SK-N-MC (cell line): ENCODE measurements at regions not wholly inside any gene's neighbourhood (a gene's known extent, or its start where the extent isn't known, plus 50 kb on each side); places are given as distances from the start of the nearest gene placed in this dataset.

Source experiments
- DNase-seq: peaks from one replicate; pipeline ENCODE4 v3.0.0-alpha.2; 2011; ENCODE audit warnings: low read depth, low spot score
- H3K27ac ChIP-seq: fragments of 200-600 bp; sonication (generic); 2 replicates; pipeline ENCODE4 v1.5.1; 2016; ENCODE audit warnings: mixed run types
- H3K36me3 ChIP-seq: fragments of 200-600 bp; sonication (generic); 2 replicates; pipeline ENCODE4 v1.6.1; 2017; ENCODE audit warnings: antibody characterized with exemption, low read length, mixed read lengths; ENCODE audit not compliant: insufficient read depth
- H3K4me3 ChIP-seq: fragments of 200-600 bp; sonication (generic); 2 replicates; pipeline ENCODE4 v1.5.1; 2016
- H3K9ac ChIP-seq: fragments of 200-600 bp; sonication (generic); 2 replicates; pipeline ENCODE4 v1.8.0; 2017; ENCODE audit warnings: mixed run types, mixed read lengths; ENCODE audit not compliant: insufficient read length
- H3K9me3 ChIP-seq: fragments of 200-600 bp; sonication (generic); 2 replicates; pipeline ENCODE4 v1.6.1; 2017; ENCODE audit warnings: low read depth, mild to moderate bottlenecking, antibody characterized with exemption, low read length, moderate library complexity, mixed read lengths
- EZH2 ChIP-seq: fragments of 200-600 bp; sonication (generic); IDR thresholded peaks from one replicate; pipeline ENCODE4 v1.6.1; 2017; ENCODE audit warnings: antibody characterized with exemption
- FOXP2 ChIP-seq: optimal IDR thresholded peaks from 2 replicates; pipeline ENCODE3; 2011; ENCODE audit warnings: mild to moderate bottlenecking, moderate library complexity; ENCODE audit not compliant: insufficient read depth; ENCODE audit errors: extremely low read length, control extremely low read depth
- POLR2AphosphoS5 ChIP-seq: IDR thresholded peaks from 2 replicates; pipeline ENCODE4 v1.6.1; 2012; ENCODE audit warnings: mild to moderate bottlenecking, low read depth, low read length, borderline replicate concordance

DNA sequence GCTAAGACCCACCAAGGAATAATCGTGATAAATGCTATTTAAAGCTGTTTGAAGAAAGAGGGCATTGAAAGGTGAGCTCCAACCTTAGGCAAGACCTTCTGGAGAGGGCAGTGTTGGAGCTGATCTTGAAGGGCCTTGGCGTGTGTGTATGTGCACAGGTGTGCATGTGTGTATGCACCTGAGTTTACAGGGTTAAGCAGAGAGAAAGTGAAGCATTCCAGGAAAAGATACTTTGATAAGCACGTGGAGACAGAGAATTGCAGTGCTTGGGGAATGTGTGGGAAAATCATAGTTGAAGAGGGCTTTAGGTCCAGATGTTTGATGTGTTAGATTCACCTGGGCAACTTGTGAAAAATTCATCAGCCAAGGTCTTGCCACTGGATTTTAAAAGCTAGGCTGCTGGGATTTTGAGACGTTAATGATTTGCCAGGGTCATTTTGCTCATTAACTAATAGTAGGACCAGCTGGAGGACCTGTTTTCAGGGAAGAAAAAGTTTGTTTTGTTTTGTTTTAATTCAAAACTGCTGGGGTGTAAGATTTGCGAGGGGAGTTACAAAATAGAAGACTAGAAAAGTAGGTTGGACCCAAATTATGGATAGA, 78.3 kb upstream of the ANKRD55 start:
- DNase-seq, result no peak
- Histone ChIP-seq H3K9me3 (no peaks in the 10 kb centered on the region), H3K4me3 (no peak overlapping the region), H3K9ac (no peak overlapping the region), H3K36me3 (no peaks in the 10 kb centered on the region), H3K27ac (no peak overlapping the region)
- TF ChIP-seq EZH2 (no peak), FOXP2 (no peak), POLR2AphosphoS5 (no peak)

DNA sequence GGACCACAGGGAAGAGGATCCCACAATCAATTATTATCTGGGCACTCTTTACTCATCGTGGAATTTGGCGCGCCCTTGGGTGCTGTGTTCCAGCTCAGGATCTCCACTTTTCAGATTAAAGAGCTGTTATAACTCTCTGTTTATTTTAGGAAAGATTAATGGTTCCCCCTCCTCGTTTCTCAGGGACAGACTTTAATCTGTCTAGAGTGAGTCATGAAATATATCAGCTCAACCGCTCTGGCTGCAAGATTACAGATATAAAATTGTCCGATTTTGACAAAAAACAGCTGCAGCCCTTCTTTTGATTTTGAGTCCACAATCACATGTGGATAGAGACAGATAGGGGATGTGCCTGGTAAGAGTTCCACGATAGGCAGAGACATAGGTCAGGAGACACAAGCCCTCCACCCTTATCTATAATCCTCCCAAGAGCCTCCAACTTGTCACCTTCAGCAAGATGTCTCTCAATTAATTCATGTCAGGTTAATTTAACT, 77.6 kb upstream of the ANKRD55 start:
- TF ChIP-seq POLR2AphosphoS5, result no peak
- no peak for TF ChIP-seq FOXP2
- no peak for TF ChIP-seq EZH2
- no peaks in the 10 kb centered on the region for H3K36me3 ChIP-seq
- DNase-seq, result no peak
- H3K9me3 ChIP-seq, result no peaks in the 10 kb centered on the region
- H3K9ac ChIP-seq, result no peak overlapping the region
- H3K27ac ChIP-seq, result no peak overlapping the region
- H3K4me3 ChIP-seq, result no peak overlapping the region

DNA sequence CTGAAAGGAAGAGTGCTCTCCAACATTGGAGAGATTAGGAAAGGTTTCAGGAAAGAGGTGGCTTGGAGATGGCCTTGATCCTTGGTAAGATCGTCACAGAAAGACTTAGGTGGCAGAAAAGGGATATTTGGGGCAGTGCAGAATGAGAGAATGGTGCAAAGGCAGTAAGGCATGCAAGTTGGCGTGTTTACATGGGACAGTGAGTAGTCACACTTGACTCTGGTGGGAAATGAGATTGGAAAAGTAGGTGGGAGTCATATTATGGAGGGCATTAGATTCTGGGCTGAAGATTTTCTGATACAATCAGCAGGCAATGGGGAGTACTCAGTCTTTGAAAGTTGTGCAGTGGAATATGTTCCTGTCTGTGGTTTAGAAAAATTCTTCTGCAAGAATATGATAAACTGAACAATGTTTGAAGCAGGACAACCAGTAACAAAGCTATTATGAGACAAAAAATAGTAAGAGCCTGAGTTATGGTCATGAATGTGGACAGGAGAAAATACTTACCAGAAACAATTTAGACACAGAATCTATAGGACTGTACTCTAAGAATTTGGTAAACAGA, 76.2 kb upstream of the ANKRD55 start:
- no peaks in the 10 kb centered on the region for H3K36me3 ChIP-seq
- no peak for DNase-seq
- no peak overlapping the region for H3K4me3 ChIP-seq
- H3K27ac ChIP-seq, result no peak overlapping the region
- no peak overlapping the region for H3K9ac ChIP-seq
- TF ChIP-seq POLR2AphosphoS5 (no peak), FOXP2 (no peak), EZH2 (no peak)
- H3K9me3 ChIP-seq, result no peaks in the 10 kb centered on the region

DNA sequence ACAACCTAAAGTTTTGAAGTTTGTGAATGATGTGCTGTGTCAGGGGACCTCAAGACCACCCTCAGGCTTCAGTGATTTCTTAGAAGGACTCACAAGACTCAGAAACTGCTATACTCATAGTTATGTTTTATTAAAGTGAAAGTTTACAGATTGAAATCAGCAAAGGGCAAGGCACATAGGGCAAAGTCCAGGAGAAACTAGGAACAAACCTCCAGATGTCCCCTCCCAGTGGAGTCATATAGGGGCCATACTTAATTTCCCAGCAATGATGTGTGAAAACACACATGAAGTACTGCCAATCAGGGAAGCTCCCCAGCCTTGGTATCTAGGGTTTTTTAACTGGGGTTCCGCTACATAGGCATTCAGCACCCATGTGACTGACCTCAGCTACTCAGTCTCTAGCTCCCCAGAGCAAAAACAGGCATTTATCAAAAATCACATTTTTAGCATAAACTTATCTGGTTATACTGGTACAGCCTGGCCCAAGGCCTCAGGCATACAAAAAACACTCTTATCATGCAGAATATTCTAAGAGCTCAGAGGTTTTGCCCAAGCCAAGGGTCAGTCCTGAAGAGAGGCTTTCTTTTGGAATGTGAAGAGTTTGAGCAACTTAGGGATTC, 74.7 kb upstream of the ANKRD55 start:
- TF ChIP-seq POLR2AphosphoS5 (no peak), FOXP2 (no peak), EZH2 (no peak)
- Histone ChIP-seq H3K9ac (no peak overlapping the region), H3K9me3 (no peaks in the 10 kb centered on the region), H3K27ac (no peak overlapping the region), H3K4me3 (no peak overlapping the region), H3K36me3 (no peaks in the 10 kb centered on the region)
- DNase-seq, result no peak

DNA sequence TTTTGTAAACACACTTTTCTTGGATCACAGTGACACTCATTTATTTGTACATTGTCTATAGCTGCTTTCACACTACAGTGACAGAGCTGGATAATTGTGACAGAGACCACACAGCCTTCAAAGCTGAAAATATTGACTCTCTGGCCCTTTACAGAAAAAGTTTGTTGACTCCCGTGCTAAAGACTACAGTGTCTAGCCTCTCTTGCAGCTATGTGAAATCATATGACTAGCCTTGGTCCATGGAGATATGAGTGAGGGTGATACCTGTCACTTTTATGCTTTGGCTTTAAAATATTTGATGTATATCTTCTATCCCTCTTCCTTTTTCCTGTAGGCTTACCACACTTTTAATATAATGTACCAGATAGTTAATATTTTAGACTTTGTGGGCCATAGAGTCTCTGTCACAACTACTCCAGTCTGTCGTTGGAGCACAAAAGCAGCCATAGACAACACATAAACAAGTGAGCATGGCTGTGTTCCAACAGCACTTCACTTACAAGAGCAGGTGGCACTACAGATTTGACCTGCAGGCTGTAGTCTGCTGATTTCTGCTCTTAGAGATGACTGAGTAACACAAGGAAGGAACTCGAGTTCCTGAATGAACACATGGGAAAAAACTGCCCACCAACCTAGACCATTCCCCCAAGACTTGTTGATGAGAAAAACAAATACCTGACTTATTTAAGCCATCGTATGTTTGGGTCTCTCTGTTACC, 73.5 kb upstream of the ANKRD55 start:
- no peak overlapping the region for H3K27ac ChIP-seq
- TF ChIP-seq FOXP2 (no peak), EZH2 (no peak)
- no peaks in the 10 kb centered on the region for H3K9me3 ChIP-seq

DNA sequence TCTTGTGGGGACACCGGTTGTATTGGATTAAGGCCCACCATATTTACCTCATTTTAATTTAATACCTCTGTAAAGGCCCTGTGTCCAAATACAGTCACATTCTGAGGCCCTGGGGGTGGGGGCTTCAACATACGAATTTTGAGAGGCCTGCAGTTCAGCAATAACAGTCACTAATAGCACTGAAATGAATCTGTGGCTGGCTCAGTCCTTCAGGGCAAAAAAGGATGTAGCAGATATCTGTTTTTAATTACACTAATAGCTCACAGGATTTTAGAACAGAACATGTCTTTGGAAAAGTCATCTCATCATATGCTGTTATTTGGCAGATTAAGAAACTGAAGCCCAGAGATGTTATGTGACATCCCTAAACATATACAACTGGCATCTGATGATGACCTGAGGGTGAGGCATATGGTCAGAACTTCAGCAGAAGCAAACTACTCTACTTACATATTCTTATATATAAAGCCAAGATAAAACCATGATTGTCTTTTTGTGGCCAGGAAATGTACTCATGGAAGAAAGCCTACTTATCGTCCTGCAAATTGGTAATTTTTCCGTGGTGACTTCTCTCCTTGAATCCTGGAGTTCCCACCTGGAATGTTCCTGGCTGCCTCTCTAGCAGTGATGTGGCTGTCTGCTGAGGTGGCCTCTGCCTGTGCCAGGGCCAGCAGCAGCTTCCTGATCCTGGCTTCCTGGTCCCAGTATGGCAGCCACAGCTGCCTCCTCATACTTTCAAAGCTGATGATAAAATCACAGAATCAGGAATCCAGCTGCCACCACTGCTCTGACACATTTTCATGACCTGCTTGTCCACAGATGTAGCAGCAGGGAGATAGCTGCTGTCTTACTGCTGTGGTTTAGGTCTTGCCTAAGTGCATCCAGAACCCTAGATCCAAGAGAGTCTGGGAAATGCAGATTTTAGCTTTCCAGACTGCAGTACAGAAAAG, 72.1 kb upstream of the ANKRD55 start:
- Histone ChIP-seq H3K27ac (no peak overlapping the region), H3K9me3 (no peaks in the 10 kb centered on the region), H3K4me3 (no peak overlapping the region), H3K9ac (no peak overlapping the region), H3K36me3 (no peaks in the 10 kb centered on the region)
- TF ChIP-seq POLR2AphosphoS5, result no peak
- TF ChIP-seq FOXP2, result no peak
- TF ChIP-seq EZH2, result no peak
- DNase-seq, result no peak

More for the DNA sequence above, 73.5 kb upstream of the ANKRD55 start:
- Histone ChIP-seq H3K9ac (no peak overlapping the region), H3K4me3 (no peak overlapping the region), H3K36me3 (no peaks in the 10 kb centered on the region)
- no peak for DNase-seq

DNA sequence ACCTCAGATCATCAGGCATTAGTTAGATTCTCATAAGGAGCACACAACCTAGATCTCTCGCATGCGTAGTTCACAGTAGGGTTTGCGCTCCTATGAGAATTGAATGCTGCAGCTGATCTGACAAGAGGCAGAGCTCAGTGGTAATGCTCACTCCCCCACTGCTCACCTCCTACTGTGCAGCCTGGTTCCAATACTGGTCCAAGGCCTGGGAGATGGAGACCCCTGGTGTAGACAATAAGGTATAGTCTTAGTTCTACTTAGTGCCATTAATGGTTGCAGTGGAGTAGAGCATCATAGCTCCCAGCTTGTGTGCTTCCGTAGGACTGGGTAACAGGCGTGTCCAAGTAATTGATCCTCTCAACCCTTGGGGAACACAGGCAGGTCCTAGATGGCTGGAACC, 70.4 kb upstream of the ANKRD55 start:
- Histone ChIP-seq H3K4me3 (no peak overlapping the region), H3K9me3 (no peaks in the 10 kb centered on the region), H3K9ac (no peak overlapping the region), H3K27ac (no peak overlapping the region), H3K36me3 (no peaks in the 10 kb centered on the region)
- TF ChIP-seq POLR2AphosphoS5 (no peak), EZH2 (no peak), FOXP2 (no peak)
- DNase-seq, result no peak

DNA sequence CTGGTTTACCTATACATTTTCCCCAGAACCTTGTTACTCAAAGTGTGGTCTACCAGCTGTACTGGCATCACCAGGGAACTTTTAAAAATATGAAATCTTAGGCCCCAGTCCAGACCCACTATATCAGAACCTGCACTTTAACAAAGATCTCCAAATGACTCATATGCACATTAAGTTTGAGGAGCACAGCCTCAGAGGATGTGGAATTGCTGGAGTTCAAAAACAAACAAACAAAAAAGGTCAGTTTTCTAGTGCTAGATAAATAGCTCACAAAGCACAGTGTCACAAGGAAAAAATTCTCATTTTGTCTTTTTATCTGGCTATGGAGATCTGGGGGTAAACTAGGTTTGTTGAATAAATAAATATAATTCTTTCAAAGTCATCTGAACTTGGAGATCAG, 68.9 kb upstream of the ANKRD55 start:
- no peak overlapping the region for H3K4me3 ChIP-seq
- TF ChIP-seq EZH2, result no peak
- no peak for TF ChIP-seq FOXP2
- no peak for TF ChIP-seq POLR2AphosphoS5
- DNase-seq, result no peak
- H3K27ac ChIP-seq, result no peak overlapping the region
- H3K9me3 ChIP-seq, result no peaks in the 10 kb centered on the region
- H3K9ac ChIP-seq, result no peak overlapping the region
- no peaks in the 10 kb centered on the region for H3K36me3 ChIP-seq

DNA sequence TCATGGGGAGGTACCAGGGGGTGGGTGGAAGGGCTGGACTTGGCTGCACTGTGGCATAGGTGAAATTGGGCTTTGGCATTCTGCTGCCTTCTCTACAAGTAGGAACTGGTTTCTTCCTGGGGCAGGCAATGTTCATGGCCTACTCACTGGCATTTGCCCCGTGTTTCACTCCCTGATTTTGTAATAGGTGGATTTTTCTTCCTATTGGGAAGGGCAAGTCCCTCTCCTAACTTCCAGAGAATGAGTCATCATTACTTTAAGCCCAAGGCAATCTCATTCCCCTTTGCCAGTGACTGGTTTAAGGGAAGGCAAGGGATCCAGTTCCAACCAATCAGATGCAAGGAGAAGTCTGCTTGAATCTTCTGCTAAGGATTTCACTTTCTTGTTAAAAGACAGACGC, 67.9 kb upstream of the ANKRD55 start:
- no peaks in the 10 kb centered on the region for H3K9me3 ChIP-seq
- DNase-seq, result no peak
- TF ChIP-seq EZH2 (no peak), POLR2AphosphoS5 (no peak), FOXP2 (no peak)
- no peak overlapping the region for H3K4me3 ChIP-seq
- H3K27ac ChIP-seq, result no peak overlapping the region
- no peaks in the 10 kb centered on the region for H3K36me3 ChIP-seq
- H3K9ac ChIP-seq, result no peak overlapping the region
